HepG2 (cell line): ENCODE measurements at regions not wholly inside any gene's neighbourhood (a gene's known extent, or its start where the extent isn't known, plus 50 kb on each side); places are given as distances from the start of the nearest gene placed in this dataset.
"Not testable (repeated sequence)": the region's sequence is repeated elsewhere in the genome, so short reads cannot be mapped to it uniquely, and the experiment has no call there.

Source experiments
- ATF4 ChIP-seq, 2 experiments: fragments of 450-650 bp in 1 of 2; sonication (generic) in 1 of 2; formaldehyde crosslinking; IDR thresholded peaks; 2 replicates each; pipeline versions ENCODE4 v1.5.0 to v1.8.0; 2020 to 2022; ENCODE audit warnings: mild to moderate bottlenecking in 1 of 2, missing genetic modification reagents in 1 of 2
- EP300 ChIP-seq, 3 experiments: sonication (generic) in 1 of 3; formaldehyde crosslinking in 1 of 3; IDR thresholded peaks; 2 replicates each; pipeline versions ENCODE4 v1.5.1 to v1.6.1; 2011 to 2020; ENCODE audit warnings: low read depth in 2 of 3, low read length in 2 of 3, borderline replicate concordance in 1 of 3, improper control_type of control experiment in 1 of 3, mild to moderate bottlenecking in 1 of 3, missing genetic modification reagents in 1 of 3, moderate library complexity in 1 of 3

DNA sequence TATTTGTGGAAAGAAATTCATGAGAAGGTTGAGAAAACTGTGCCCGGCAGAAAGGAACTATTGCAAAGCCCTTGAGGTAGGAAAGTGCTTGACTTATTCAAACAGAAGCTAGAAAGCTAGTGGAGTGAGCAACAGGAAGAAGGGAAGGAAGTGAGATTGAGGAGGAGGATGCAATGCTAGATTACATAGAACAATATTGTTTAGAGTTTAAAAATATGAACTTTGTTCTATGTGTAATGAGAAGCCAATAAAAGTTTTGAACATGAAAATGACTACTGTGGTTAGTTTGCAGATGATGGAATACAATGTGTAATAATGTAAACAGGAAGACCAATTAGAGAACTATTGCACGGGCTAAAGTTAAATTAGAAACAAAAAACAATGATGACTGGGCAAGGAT lies 853.1 kb downstream of the TTLL7 start:
- not testable (repeated sequence) for TF ChIP-seq ATF4 (CRISPR knock-in tag; IDR thresholded peaks at IDR 0.05); EP300 (IDR thresholded peaks at IDR 0.05; ENCODE audit: low read depth in 2 of 2, low read length in 2 of 2); EP300 (CRISPR knock-in tag; IDR thresholded peaks at IDR 0.05; ENCODE audit: borderline replicate concordance)
